GM20000 (cell line): ENCODE measurements at regions not wholly inside any gene's neighbourhood (a gene's known extent, or its start where the extent isn't known, plus 50 kb on each side); places are given as distances from the start of the nearest gene placed in this dataset.

Experiments
- DNase-seq: peaks from one replicate; pipeline ENCODE4 v3.0.0; 2012; ENCODE audit warnings: low spot score
- TF ChIP-seq, protein P1 (sequence below): IDR thresholded peaks from 2 replicates; pipeline ENCODE4 v1.5.1; 2012; ENCODE audit warnings: mild to moderate bottlenecking, control low read depth; ENCODE audit errors: extremely low read depth, missing control alignments

DNA sequence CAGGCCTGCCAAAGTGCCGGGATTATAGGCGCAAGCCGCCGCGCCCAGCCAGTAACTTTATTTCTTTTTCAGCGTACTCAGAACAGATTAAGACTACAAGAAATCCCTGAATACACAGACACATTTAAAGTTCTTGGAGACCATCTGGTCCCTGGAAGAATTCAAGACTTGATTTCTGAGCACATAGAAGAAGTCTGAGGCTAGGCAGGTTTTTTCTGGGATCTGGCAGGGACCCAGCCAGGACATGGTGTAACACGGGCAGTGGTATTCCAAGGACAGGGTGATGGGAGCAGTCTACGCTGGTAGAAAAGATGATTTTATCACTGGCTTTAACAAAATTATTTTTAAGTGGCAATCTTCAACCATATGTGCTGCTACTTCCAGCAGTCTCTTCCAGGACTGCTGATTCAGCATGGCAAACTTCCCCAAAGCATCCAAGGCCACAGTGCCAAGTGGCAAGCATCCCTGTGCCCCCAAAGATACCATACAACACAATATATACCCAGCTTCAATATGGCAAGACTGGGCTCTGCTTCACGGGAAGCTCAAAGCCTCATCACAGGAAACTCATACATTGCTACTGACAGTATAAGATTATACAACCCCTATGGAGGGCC lies 105.2 kb upstream of the OR5AK2 start:
- TF ChIP-seq, protein P1, sequence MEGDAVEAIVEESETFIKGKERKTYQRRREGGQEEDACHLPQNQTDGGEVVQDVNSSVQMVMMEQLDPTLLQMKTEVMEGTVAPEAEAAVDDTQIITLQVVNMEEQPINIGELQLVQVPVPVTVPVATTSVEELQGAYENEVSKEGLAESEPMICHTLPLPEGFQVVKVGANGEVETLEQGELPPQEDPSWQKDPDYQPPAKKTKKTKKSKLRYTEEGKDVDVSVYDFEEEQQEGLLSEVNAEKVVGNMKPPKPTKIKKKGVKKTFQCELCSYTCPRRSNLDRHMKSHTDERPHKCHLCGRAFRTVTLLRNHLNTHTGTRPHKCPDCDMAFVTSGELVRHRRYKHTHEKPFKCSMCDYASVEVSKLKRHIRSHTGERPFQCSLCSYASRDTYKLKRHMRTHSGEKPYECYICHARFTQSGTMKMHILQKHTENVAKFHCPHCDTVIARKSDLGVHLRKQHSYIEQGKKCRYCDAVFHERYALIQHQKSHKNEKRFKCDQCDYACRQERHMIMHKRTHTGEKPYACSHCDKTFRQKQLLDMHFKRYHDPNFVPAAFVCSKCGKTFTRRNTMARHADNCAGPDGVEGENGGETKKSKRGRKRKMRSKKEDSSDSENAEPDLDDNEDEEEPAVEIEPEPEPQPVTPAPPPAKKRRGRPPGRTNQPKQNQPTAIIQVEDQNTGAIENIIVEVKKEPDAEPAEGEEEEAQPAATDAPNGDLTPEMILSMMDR = no peak
- no peak for DNase-seq

GRCh38 chr11:56876621-56877275 lies 112.0 kb upstream of the OR5AK2 start:
- TF ChIP-seq, protein P1 = no peak
- DNase-seq = no peak

DNA sequence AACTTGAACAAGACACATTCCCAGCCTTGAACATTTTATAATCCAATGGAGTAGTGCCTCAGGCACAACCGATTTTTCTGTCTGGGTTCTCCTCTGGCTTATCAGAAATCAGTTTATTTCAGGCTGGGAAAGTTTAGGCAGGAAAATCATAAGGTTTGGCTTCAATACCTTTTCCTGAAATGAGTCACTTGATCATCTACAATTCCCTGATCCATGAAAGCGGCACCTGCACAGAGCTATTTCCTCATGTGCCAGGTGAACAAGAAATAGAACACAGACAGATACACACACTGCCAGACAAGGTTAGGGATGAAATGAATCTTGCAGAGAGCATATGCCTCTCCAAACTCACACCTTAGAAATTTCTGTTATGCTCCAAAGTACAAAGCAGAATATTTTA lies 106.7 kb upstream of the OR9G4 start:
- TF ChIP-seq, protein P1 = no peak
- no peak for DNase-seq

DNA sequence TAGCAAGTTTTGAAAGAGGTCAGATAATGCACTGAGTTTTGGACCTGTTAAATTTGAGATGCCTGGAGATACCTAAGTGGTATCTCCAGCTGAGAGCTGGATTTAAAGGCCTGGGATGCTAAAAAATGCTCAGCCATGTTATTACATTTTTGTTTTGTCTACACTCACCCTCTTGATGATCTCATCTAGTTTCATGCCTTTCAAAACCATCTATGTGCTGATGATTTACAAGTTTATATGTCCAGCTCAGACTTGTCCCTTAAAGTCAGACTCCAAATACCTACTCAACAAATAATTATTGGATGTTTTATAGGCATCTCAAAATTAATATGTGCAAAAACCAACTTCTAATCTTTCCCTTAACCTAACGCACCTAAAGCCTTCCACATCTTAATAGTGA lies 103.6 kb upstream of the OR9G4 start:
- no peak for DNase-seq
- TF ChIP-seq, protein P1 = no peak

GRCh38 chr11:56849852-56850251 lies 101.4 kb upstream of the OR9G4 start:
- DNase-seq = no peak
- TF ChIP-seq, protein P1 = no peak

GRCh38 chr11:56849250-56849649 lies 100.8 kb upstream of the OR9G4 start:
- DNase-seq = no peak
- TF ChIP-seq, protein P1 = no peak

DNA sequence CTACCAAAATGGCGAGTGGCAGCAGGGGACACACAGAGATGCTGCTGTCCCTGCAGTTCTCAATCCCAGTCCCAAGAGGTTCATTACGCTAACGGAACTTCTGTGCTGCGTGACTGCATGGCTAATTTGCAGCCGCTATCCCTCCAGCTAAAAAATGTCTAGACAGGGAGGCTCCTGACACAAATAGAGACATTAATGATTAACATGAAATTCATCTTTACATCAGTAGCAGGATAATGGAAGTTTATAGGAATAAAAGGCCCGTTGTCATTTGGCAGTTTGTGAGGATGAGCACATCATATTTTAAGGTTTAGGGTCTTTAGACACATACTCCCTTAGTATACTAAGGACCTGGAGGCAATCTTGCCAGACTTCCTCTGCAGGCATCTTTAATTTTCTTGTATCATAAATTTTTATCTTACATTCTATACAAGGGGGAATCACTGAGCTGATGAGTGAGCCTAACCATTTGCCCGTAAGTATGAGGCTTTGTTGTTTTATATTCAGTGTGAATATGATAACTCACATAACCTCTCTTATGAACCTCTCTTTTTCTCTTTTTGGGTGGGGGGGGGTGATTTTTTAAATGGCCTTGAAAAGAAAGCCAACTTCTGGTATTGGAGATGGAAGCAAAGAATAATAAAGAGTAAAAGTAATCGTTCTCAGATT lies 99.8 kb upstream of the OR9G4 start:
- TF ChIP-seq, protein P1 = no peak
- no peak for DNase-seq
